ENCODE measurements at regions not wholly inside any gene's neighbourhood (a gene's known extent, or its start where the extent isn't known, plus 50 kb on each side); places are given as distances from the start of the nearest gene placed in this dataset.
A peak's percentile ranks its signal among the peaks of the same experiment; 100 is the strongest.

- Histone ChIP-seq H3K27ac (ENCODE audit: low read length) (no peak overlapping the region), H3K4me1 (ENCODE audit: insufficient read depth, low read length) (peaks cover 9% of the 10 kb centered on the region; the same call in 1 of the 2 replicates), H3K4me2 (ENCODE audit: low read length) (no peak overlapping the region), H3K4me3 (ENCODE audit: low read length) (no peak overlapping the region), H3K27me3 (ENCODE audit: low read length) (no peaks in the 10 kb centered on the region), H4K20me1 (ENCODE audit: low read length) (no peaks in the 10 kb centered on the region), H3K9ac (ENCODE audit: low read length) (no peak overlapping the region), H3K36me3 (ENCODE audit: low read depth, low read length) (no peaks in the 10 kb centered on the region), H3K79me2 (ENCODE audit: low read length) (no peaks in the 10 kb centered on the region), H3K9me3 (ENCODE audit: low read length) (no peaks in the 10 kb centered on the region), H3K9me2 (replicated peaks; ENCODE audit: low read length) (no peaks in the 10 kb centered on the region), H2AFZ (ENCODE audit: low read length) (no peak overlapping the region), H3F3A (ENCODE audit: low read length, unreplicated experiment) (no peaks in the 10 kb centered on the region)
- TF ChIP-seq EZH2phosphoT487 (IDR thresholded peaks at IDR 0.05; ENCODE audit: borderline replicate concordance, low read length) (no peak), EZH2 (IDR thresholded peaks at IDR 0.05; ENCODE audit: low read length, unreplicated experiment) (no peak)
- no TSS peak for BruUV-seq (replicated peaks)
- POLR2A ChIA-PET (ENCODE audit: unreplicated experiment): no interaction called here
- intact Hi-C loops (cut with micrococcal nuclease): loop anchor here (5.0 kb wide), 2 partner anchors 380 to 565 kb away; no protein-coding TSS in a partner anchor
- ATAC-seq (no peak), DNase-seq (no peak)
- CTCF ChIA-PET: no interaction called here
Observed at GRCh38 chr6:144647406-144647964, 362.4 kb downstream of the UTRN start.

DNA sequence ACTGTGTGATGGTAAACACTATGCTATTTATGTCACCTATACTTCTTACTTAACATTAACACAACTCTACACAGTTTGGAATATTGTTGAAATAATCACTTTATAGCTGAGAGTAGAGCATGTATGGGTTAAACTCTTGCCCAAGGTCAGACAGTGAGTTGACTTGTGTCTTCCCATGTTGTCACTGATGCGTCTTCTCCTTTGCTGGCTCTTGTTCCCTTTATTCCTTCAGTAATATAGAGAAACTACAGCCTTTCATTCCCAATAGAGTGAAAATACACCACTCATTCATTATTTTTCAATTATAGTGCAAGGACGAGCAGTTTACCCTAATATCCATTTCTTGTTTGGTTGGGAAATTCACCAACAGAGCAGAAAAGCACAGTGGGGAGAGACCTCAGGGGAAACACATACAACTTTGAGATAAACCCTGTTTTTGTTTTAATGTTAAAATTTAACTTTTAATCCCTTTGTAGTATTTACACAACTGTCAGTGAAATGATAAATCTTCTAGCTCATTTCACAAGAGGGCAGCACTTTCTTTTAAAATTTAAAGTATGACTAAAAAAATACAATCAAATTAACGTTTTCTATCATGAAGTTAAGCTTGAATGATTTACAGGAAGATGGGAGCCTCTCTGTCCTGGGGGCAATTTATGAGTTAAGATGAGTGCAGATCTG, 363.0 kb downstream of the UTRN start:
- Histone ChIP-seq H3K4me2 (ENCODE audit: low read length) (no peak overlapping the region), H3K36me3 (ENCODE audit: low read depth, low read length) (no peaks in the 10 kb centered on the region), H3K9me2 (replicated peaks; ENCODE audit: low read length) (no peaks in the 10 kb centered on the region), H3K9me3 (ENCODE audit: low read length) (no peaks in the 10 kb centered on the region), H3K9ac (ENCODE audit: low read length) (no peak overlapping the region), H2AFZ (ENCODE audit: low read length) (no peak overlapping the region), H3F3A (ENCODE audit: low read length, unreplicated experiment) (no peaks in the 10 kb centered on the region), H3K4me3 (ENCODE audit: low read length) (no peak overlapping the region), H3K4me1 (ENCODE audit: insufficient read depth, low read length) (peaks cover 9% of the 10 kb centered on the region; the same call in 1 of the 2 replicates), H3K27ac (ENCODE audit: low read length) (no peak overlapping the region), H4K20me1 (ENCODE audit: low read length) (no peaks in the 10 kb centered on the region), H3K27me3 (ENCODE audit: low read length) (no peaks in the 10 kb centered on the region), H3K79me2 (ENCODE audit: low read length) (no peaks in the 10 kb centered on the region)
- DNase-seq (no peak), ATAC-seq (no peak)
- BruUV-seq (replicated peaks): no TSS peak
- TF ChIP-seq CTCF (conservative IDR thresholded peaks at IDR 0.05; ENCODE audit: low read depth, low read length) (peak; percentile 47; the same call in 1 of the 2 replicates), EZH2phosphoT487 (IDR thresholded peaks at IDR 0.05; ENCODE audit: borderline replicate concordance, low read length) (no peak)
- ChIA-PET CTCF (interaction anchor here (0.6 to 1.1 kb wide), 4 partner anchors 265 to 565 kb away, joined by 3 to 5 read pairs (median 3); no protein-coding TSS in a partner anchor), POLR2A (ENCODE audit: unreplicated experiment) (no interaction called here)
- intact Hi-C loops (cut with micrococcal nuclease): loop anchor here (2.0 to 5.0 kb wide), 3 partner anchors 283 to 564 kb away; no protein-coding TSS in a partner anchor

GRCh38 chr6:144649085-144649484, 363.9 kb downstream of the UTRN start:
- POLR2A ChIA-PET (ENCODE audit: unreplicated experiment): no interaction called here
- H3K9me2 ChIP-seq (replicated peaks; ENCODE audit: low read length): no peaks in the 10 kb centered on the region
- H3K4me2 ChIP-seq (ENCODE audit: low read length): no peak overlapping the region
- H3K4me1 ChIP-seq (ENCODE audit: insufficient read depth, low read length): 0 out of 2 replicates have a peak, but pooled peaks cover 3% of the 10 kb centered on the region
- H3K79me2 ChIP-seq (ENCODE audit: low read length): no peaks in the 10 kb centered on the region
- no peaks in the 10 kb centered on the region for H3K27me3 ChIP-seq (ENCODE audit: low read length)
- H4K20me1 ChIP-seq (ENCODE audit: low read length): no peaks in the 10 kb centered on the region
- no peak overlapping the region for H3K4me3 ChIP-seq (ENCODE audit: low read length)
- no peaks in the 10 kb centered on the region for H3K9me3 ChIP-seq (ENCODE audit: low read length)
- no peak overlapping the region for H2AFZ ChIP-seq (ENCODE audit: low read length)
- intact Hi-C loops (cut with micrococcal nuclease): loop anchor here (2.0 to 5.0 kb wide), 3 partner anchors 282 to 563 kb away; no protein-coding TSS in a partner anchor
- no peak for ATAC-seq
- no peak for DNase-seq
- no TSS peak for BruUV-seq (replicated peaks)
- TF ChIP-seq EZH2phosphoT487 (IDR thresholded peaks at IDR 0.05; ENCODE audit: borderline replicate concordance, low read length) (no peak), EZH2 (IDR thresholded peaks at IDR 0.05; ENCODE audit: low read length, unreplicated experiment) (no peak), CTCF (conservative IDR thresholded peaks at IDR 0.05; ENCODE audit: low read depth, low read length) (no peak)
- no peak overlapping the region for H3K27ac ChIP-seq (ENCODE audit: low read length)
- CTCF ChIA-PET: no interaction called here
- no peaks in the 10 kb centered on the region for H3K36me3 ChIP-seq (ENCODE audit: low read depth, low read length)
- no peaks in the 10 kb centered on the region for H3F3A ChIP-seq (ENCODE audit: low read length, unreplicated experiment)
- H3K9ac ChIP-seq (ENCODE audit: low read length): no peak overlapping the region

Data from PC-3 (cell line).